ENCODE measurements at regions not wholly inside any gene's neighbourhood (a gene's known extent, or its start where the extent isn't known, plus 50 kb on each side); places are given as distances from the start of the nearest gene placed in this dataset.

GRCh38 chrX:95797344-95797743 is 887.3 kb upstream of the DIAPH2 start:
- TF ChIP-seq CTCF (conservative IDR thresholded peaks at IDR 0.05 in 1 of 2, IDR thresholded peaks at IDR 0.05 in 1 of 2; ENCODE audit: extremely low read depth in 1 of 2, insufficient read depth in 1 of 2, low read depth in 1 of 2, low read length in 2 of 2) = no peak
- TF ChIP-seq EZH2 (IDR thresholded peaks at IDR 0.05; ENCODE audit: borderline replicate concordance, low read length) = no peak
